CD4-positive, alpha-beta T cell (primary cell): ENCODE measurements at regions not wholly inside any gene's neighbourhood (a gene's known extent, or its start where the extent isn't known, plus 50 kb on each side); places are given as distances from the start of the nearest gene placed in this dataset.

Experiments used
- ATAC-seq: fragments of 200-7000 bp; cut with Tn5 transposase; one replicate; pipeline ENCODE4 v1.10.0; 2022; ENCODE audit warnings: mild to moderate bottlenecking; ENCODE audit not compliant: poor library complexity
- CTCF ChIA-PET: fragments of 350-600 bp; sonication (Branson Sonifier 250); formaldehyde crosslinking; loops from one replicate; lab custom pipeline; 2021; ENCODE audit warnings: antibody characterized with exemption, inconsistent platforms; lab: Charles Lee
- POLR2A ChIA-PET: fragments of 350-600 bp; sonication (Branson Sonifier 250); formaldehyde crosslinking; loops from one replicate; lab custom pipeline; 2021; ENCODE audit warnings: antibody characterized with exemption, inconsistent platforms; lab: Charles Lee
- DNase-seq, 14 experiments: peaks; one replicate each; pipeline ENCODE4 v3.0.0-alpha.2; 2013 to 2020; ENCODE audit warnings: mixed read lengths in 2 of 14
- H3K27ac ChIP-seq, 2 donors: one replicate each; pipeline versions ENCODE4 v1.5.1 to v1.7.0; 2013; ENCODE audit warnings: low read length in 2 of 2, low read depth in 1 of 2, mild to moderate bottlenecking in 1 of 2
- H3K27me3 ChIP-seq, 2 experiments: 1 replicate in 1 of 2; 2 replicates in 1 of 2; pipeline versions ENCODE4 v1.6.1 to v1.7.0; 2013; ENCODE audit warnings: low read length in 2 of 2, control low read depth in 1 of 2, mild to moderate bottlenecking in 1 of 2, moderate library complexity in 1 of 2; ENCODE audit not compliant: insufficient read depth in 2 of 2, control insufficient read depth in 1 of 2
- H3K36me3 ChIP-seq: one replicate; pipeline ENCODE4 v1.6.1; 2013; ENCODE audit warnings: low read length, control low read depth; ENCODE audit not compliant: insufficient read depth
- H3K4me1 ChIP-seq: one replicate; pipeline ENCODE4 v1.6.1; 2013; ENCODE audit warnings: low read length, control low read depth; ENCODE audit not compliant: insufficient read depth
- H3K4me3 ChIP-seq: one replicate; pipeline ENCODE4 v1.5.1; 2013; ENCODE audit warnings: mild to moderate bottlenecking, low read length, moderate library complexity
- H3K9me3 ChIP-seq, 2 experiments: 1 replicate in 1 of 2; 2 replicates in 1 of 2; pipeline versions ENCODE4 v1.6.1 to v1.7.0; 2013; ENCODE audit warnings: low read length in 2 of 2, mild to moderate bottlenecking in 2 of 2, control low read depth in 1 of 2, moderate library complexity in 1 of 2; ENCODE audit not compliant: control insufficient read depth in 1 of 2, insufficient read depth in 1 of 2
- H3K27ac Mint-ChIP-seq: one replicate; pipeline ENCODE4 v1.8.0; 2020; ENCODE audit warnings: mixed read lengths
- H3K27me3 Mint-ChIP-seq: one replicate; pipeline ENCODE4 v1.8.0; 2021; ENCODE audit warnings: mixed read lengths
- H3K36me3 Mint-ChIP-seq: one replicate; pipeline ENCODE4 v1.8.0; 2021; ENCODE audit warnings: low read depth, mixed read lengths
- H3K4me1 Mint-ChIP-seq: one replicate; pipeline ENCODE4 v1.8.0; 2021; ENCODE audit warnings: low read depth, mixed read lengths
- H3K4me3 Mint-ChIP-seq: one replicate; pipeline ENCODE4 v1.8.0; 2020; ENCODE audit warnings: mild to moderate bottlenecking, mixed read lengths
- H3K9me3 Mint-ChIP-seq: one replicate; pipeline ENCODE4 v1.8.0; 2020; ENCODE audit warnings: mixed read lengths
- CTCF ChIP-seq: fragments of 200-600 bp; IDR thresholded peaks from one replicate; pipeline ENCODE4 v1.8.0; 2022; ENCODE audit warnings: antibody characterized with exemption, mild to moderate bottlenecking
- intact Hi-C, 2 experiments: fragments of 100-400 bp; cut with DNase I in 1 of 2; cut with micrococcal nuclease in 1 of 2; formaldehyde crosslinking; loops; one replicate each; pipeline versions ENCODE4 v1.15.1 to v1.9.0; 2023 to 2025; cut with DNase I, micrococcal nuclease

DNA sequence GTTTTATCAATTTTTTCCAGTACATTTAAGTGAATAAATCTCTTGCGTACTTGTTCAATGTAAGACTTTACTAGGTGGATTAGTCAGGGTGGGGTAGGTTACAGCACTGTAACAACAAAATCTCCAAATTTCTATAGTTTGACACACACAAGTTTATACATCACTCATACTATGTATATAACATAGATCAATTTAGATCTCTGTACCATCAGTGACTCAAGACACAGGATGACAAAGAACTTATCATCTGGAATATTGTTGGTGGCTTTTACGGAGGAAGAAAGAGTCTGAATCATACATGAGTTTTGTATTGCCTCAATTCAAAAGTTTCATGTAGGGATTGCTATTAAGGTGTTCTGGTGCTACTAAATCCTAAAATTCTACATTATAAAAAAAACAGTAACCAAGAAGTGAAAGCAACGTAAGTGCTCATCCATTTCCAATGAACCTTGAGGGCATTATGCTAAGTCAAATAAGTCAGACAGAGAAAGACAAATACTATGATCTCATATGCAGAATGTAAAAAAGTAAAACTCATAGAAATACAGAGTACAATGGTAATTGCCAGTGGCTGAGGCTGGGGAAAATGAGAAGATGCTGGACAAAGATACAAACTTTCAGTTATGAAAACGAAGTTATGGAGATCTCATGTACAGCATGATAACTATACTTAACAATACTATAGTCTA lies 98.0 kb upstream of the DKK2 start:
- H3K27ac ChIP-seq = no peak overlapping the region
- Mint-ChIP-seq H3K4me1 (no peaks in the 10 kb centered on the region), H3K4me3 (no peak overlapping the region), H3K27me3 (peaks cover 9% of the 10 kb centered on the region), H3K27ac (no peak overlapping the region), H3K9me3 (no peaks in the 10 kb centered on the region), H3K36me3 (no peaks in the 10 kb centered on the region)
- no peak overlapping the region for H3K4me3 ChIP-seq
- ChIA-PET CTCF (no interaction called here), POLR2A (no interaction called here)
- H3K36me3 ChIP-seq = no peaks in the 10 kb centered on the region
- no peaks in the 10 kb centered on the region for H3K4me1 ChIP-seq
- ATAC-seq (no peak), DNase-seq (no peak)
- no peaks in the 10 kb centered on the region for H3K9me3 ChIP-seq
- intact Hi-C loops = no loop called here
- TF ChIP-seq CTCF = no peak
- H3K27me3 ChIP-seq = no peaks in the 10 kb centered on the region

DNA sequence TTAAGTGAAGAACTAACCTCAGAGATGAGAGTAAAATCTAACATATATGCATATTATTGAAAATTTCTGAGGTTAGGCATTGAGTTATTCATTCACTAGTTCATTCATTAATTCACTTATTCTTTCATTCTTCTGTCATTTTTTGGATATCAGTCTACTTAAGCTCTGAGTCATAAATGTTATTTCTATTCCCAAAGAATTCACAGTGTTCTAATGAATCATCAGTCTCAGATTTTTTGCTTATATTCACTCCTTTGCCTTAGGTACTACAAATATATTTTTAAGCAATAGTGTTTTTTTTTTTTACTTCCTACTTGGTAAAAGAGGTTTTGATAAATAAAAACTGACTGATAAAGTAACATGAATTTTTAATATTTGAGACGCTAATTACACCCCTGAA lies 95.2 kb upstream of the DKK2 start:
- no peak for TF ChIP-seq CTCF
- Histone ChIP-seq H3K4me1 (no peaks in the 10 kb centered on the region), H3K4me3 (no peak overlapping the region), H3K9me3 (no peaks in the 10 kb centered on the region), H3K27me3 (no peaks in the 10 kb centered on the region), H3K27ac (no peak overlapping the region), H3K36me3 (no peaks in the 10 kb centered on the region)
- ChIA-PET CTCF (no interaction called here), POLR2A (no interaction called here)
- Mint-ChIP-seq H3K4me1 (no peaks in the 10 kb centered on the region), H3K9me3 (no peaks in the 10 kb centered on the region), H3K27me3 (peaks cover 9% of the 10 kb centered on the region), H3K27ac (no peak overlapping the region), H3K4me3 (no peak overlapping the region), H3K36me3 (no peaks in the 10 kb centered on the region)
- DNase-seq (no peak), ATAC-seq (no peak)
- intact Hi-C loops = no loop called here

GRCh38 chr4:107130157-107130556 lies 94.0 kb upstream of the DKK2 start:
- intact Hi-C loops = no loop called here
- POLR2A ChIA-PET = no interaction called here

More at GRCh38 chr4:107130157-107130556, 94.0 kb upstream of the DKK2 start:
- Mint-ChIP-seq H3K9me3 (no peaks in the 10 kb centered on the region), H3K27me3 (peaks cover 9% of the 10 kb centered on the region), H3K36me3 (no peaks in the 10 kb centered on the region), H3K4me1 (no peaks in the 10 kb centered on the region), H3K4me3 (no peak overlapping the region), H3K27ac (no peak overlapping the region)
- Histone ChIP-seq H3K27me3 (no peaks in the 10 kb centered on the region), H3K36me3 (no peaks in the 10 kb centered on the region), H3K9me3 (no peaks in the 10 kb centered on the region), H3K4me1 (no peaks in the 10 kb centered on the region), H3K27ac (no peak overlapping the region), H3K4me3 (no peak overlapping the region)
- DNase-seq (no peak), ATAC-seq (no peak)
- CTCF ChIA-PET = no interaction called here
- no peak for TF ChIP-seq CTCF
